ENCODE measurements at regions not wholly inside any gene's neighbourhood (a gene's known extent, or its start where the extent isn't known, plus 50 kb on each side); places are given as distances from the start of the nearest gene placed in this dataset.

- TF ChIP-seq CTCF (conservative IDR thresholded peaks at IDR 0.05; ENCODE audit: low read depth in 2 of 2) (no peak), JUNB (IDR thresholded peaks at IDR 0.05; ENCODE audit: unreplicated experiment) (no peak), POLR2AphosphoS5 (IDR thresholded peaks at IDR 0.05; ENCODE audit: low read depth) (no peak), REST (IDR thresholded peaks at IDR 0.05; ENCODE audit: unreplicated experiment) (no peak), EZH2 (IDR thresholded peaks at IDR 0.05; ENCODE audit: low read depth, unreplicated experiment) (no peak), CREB1 (CRISPR knock-in tag; IDR thresholded peaks at IDR 0.05; ENCODE audit: low read depth) (no peak)
- TF ChIP-seq, protein P1, sequence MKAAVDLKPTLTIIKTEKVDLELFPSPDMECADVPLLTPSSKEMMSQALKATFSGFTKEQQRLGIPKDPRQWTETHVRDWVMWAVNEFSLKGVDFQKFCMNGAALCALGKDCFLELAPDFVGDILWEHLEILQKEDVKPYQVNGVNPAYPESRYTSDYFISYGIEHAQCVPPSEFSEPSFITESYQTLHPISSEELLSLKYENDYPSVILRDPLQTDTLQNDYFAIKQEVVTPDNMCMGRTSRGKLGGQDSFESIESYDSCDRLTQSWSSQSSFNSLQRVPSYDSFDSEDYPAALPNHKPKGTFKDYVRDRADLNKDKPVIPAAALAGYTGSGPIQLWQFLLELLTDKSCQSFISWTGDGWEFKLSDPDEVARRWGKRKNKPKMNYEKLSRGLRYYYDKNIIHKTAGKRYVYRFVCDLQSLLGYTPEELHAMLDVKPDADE (IDR thresholded peaks at IDR 0.05) = no peak
Observed at GRCh38 chr1:18536915-18537314, 56.2 kb downstream of the KLHDC7A start.
